HL-60 (cell line): ENCODE measurements at regions not wholly inside any gene's neighbourhood (a gene's known extent, or its start where the extent isn't known, plus 50 kb on each side); places are given as distances from the start of the nearest gene placed in this dataset.

ENCODE experiments used
- CTCF ChIP-seq: IDR thresholded peaks from one replicate; pipeline ENCODE4 v1.5.1; 2011; ENCODE audit warnings: low read length, control low read depth, inconsistent platforms; ENCODE audit not compliant: insufficient read depth
- GABPA ChIP-seq: IDR thresholded peaks from 2 replicates; pipeline ENCODE4 v1.6.1; 2012; ENCODE audit warnings: low read depth
- POLR2AphosphoS5 ChIP-seq: IDR thresholded peaks from 2 replicates; pipeline ENCODE4 v1.6.1; 2012; ENCODE audit warnings: low read depth
- TF ChIP-seq, protein P1 (sequence below): IDR thresholded peaks from 2 replicates; pipeline ENCODE4 v1.6.1; 2012; ENCODE audit warnings: low read depth; ENCODE audit not compliant: insufficient replicate concordance

DNA sequence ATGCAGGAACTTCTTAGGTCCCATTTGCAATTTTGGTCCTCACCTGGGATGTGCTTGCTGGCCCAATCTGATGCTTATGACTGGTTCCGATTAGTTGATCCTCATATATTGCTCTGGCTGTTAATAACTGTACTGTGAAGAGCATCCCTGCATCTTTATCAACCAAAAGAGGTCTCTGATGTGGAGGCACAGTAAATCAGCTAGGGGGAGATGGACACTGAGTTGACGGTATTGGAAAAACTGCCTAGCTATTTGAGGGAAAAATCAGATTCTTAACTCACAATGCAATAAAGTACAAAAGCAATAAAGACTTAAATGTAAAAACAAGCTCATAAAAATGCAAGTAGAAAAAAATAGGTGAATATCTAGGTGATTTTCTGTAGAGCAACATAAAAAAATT, 188.0 kb upstream of the TCF4 start:
- no peak for TF ChIP-seq CTCF
- TF ChIP-seq GABPA, result no peak
- TF ChIP-seq POLR2AphosphoS5, result no peak
- TF ChIP-seq, protein P1, sequence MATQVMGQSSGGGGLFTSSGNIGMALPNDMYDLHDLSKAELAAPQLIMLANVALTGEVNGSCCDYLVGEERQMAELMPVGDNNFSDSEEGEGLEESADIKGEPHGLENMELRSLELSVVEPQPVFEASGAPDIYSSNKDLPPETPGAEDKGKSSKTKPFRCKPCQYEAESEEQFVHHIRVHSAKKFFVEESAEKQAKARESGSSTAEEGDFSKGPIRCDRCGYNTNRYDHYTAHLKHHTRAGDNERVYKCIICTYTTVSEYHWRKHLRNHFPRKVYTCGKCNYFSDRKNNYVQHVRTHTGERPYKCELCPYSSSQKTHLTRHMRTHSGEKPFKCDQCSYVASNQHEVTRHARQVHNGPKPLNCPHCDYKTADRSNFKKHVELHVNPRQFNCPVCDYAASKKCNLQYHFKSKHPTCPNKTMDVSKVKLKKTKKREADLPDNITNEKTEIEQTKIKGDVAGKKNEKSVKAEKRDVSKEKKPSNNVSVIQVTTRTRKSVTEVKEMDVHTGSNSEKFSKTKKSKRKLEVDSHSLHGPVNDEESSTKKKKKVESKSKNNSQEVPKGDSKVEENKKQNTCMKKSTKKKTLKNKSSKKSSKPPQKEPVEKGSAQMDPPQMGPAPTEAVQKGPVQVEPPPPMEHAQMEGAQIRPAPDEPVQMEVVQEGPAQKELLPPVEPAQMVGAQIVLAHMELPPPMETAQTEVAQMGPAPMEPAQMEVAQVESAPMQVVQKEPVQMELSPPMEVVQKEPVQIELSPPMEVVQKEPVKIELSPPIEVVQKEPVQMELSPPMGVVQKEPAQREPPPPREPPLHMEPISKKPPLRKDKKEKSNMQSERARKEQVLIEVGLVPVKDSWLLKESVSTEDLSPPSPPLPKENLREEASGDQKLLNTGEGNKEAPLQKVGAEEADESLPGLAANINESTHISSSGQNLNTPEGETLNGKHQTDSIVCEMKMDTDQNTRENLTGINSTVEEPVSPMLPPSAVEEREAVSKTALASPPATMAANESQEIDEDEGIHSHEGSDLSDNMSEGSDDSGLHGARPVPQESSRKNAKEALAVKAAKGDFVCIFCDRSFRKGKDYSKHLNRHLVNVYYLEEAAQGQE, result no peak
